Fibroblast of pulmonary artery (primary cell): ENCODE measurements at regions not wholly inside any gene's neighbourhood (a gene's known extent, or its start where the extent isn't known, plus 50 kb on each side); places are given as distances from the start of the nearest gene placed in this dataset.
"Not testable (repeated sequence)": the region's sequence is repeated elsewhere in the genome, so short reads cannot be mapped to it uniquely, and the experiment has no call there.

Source experiments
- DNase-seq: peaks from one replicate; pipeline ENCODE4 v3.0.0-alpha.2; 2010; ENCODE audit warnings: low read depth
- H3K4me3 ChIP-seq: replicated peaks from 2 replicates; pipeline ENCODE4 v1.5.1; 2011; ENCODE audit warnings: low read depth, mild to moderate bottlenecking, control low read depth, low read length, moderate library complexity
- TF ChIP-seq, protein P1 (sequence below): IDR thresholded peaks from 2 replicates; pipeline ENCODE4 v1.5.1; 2011; ENCODE audit warnings: mild to moderate bottlenecking, control low read depth, low read length, inconsistent platforms; ENCODE audit errors: missing control alignments

DNA sequence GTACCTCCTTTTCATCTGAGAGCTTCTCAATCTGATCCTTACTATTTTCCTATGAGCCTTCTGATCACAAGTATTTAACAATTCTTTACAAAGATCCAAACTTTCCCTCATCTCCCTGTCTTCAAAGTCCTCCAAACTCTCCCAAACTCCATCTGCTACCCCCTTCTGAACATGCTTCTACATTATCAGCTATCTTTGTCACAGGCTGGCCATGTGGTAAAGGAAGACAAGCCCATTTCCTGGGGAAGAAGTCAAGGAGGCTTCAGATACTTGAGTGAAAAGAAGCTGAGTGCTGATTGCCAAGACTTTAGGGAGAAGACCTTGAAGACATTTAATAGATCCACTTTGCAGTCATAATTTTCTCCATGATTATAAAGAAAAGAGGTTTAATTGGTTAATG is 231.4 kb downstream of the CWH43 start:
- H3K4me3 ChIP-seq, result no peak overlapping the region
- no peak for DNase-seq
- TF ChIP-seq, protein P1, sequence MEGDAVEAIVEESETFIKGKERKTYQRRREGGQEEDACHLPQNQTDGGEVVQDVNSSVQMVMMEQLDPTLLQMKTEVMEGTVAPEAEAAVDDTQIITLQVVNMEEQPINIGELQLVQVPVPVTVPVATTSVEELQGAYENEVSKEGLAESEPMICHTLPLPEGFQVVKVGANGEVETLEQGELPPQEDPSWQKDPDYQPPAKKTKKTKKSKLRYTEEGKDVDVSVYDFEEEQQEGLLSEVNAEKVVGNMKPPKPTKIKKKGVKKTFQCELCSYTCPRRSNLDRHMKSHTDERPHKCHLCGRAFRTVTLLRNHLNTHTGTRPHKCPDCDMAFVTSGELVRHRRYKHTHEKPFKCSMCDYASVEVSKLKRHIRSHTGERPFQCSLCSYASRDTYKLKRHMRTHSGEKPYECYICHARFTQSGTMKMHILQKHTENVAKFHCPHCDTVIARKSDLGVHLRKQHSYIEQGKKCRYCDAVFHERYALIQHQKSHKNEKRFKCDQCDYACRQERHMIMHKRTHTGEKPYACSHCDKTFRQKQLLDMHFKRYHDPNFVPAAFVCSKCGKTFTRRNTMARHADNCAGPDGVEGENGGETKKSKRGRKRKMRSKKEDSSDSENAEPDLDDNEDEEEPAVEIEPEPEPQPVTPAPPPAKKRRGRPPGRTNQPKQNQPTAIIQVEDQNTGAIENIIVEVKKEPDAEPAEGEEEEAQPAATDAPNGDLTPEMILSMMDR, result no peak

DNA sequence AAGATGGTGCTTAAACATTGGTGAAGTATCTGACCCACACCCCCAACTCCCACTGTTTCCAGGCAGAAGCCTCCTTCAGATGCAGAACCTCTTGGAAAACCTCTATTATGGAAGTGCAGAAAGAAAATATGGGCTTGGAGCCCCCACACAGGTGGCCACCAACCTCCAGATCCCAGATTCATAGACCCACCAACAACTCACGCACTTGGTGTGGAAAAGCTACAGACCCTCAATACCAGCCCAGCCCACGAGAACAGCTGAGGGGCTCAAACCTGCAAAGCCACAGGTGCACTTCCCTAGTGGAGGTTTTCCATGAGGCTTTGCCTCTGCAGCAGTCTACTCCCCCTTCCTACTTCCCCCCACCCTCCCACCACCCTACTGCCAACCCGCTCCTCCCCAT is 232.0 kb downstream of the CWH43 start:
- DNase-seq, H3K4me3 ChIP-seq: not testable (repeated sequence)

DNA sequence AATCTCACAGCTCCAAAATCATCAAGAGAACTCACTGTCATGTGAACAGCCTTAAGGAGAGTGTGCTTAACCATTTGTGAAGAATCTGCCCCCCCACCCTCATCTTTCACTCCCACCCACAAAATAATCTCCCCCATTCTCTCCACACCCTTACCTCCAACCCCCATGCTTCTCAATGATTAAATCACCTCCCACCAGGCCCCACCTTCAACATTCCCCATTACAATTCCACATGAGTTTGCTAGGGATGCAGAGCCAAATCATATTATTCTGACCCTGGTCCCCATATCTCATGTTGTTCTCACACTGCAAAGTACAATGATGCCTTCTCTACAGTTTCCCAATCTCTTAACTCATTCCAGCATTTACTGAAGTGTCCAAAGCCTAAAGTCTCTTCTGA is 232.9 kb downstream of the CWH43 start:
- H3K4me3 ChIP-seq, DNase-seq: not testable (repeated sequence)

DNA sequence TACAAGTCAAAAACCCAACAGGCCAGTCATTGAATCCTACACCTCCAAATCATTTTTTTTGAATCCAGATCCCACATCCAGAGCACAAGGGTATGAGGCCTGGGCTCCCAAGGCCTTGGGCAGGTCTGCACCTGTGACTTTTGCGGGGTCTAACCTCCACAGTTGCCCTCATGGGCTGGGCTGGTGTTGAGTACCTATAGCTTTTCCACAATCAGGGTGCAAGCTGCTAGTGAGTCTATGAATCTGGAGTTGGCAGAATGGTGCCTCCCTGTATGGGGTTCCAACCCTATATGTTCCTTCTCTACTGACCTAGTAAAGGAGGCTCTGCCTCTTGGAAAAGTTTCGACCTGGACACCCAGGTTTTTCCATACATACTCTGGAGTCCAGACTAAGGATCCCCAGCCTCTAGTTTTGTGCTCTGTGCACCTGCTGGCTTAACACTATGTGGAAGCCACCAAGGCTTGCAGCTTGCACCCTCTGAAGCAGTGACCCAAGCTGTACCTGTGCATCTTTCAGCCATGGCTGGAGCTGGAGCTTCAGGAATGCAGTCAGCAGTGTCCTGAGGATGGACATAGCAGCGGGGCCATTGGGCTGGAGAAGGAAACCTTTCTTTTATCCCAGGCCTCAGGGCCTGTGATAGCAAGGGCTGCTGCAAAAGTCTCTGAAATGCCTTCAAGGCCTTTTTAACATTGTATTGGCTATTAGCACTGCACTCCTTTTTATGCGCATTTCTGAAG is 233.6 kb downstream of the CWH43 start:
- not testable (repeated sequence) for H3K4me3 ChIP-seq, DNase-seq

DNA sequence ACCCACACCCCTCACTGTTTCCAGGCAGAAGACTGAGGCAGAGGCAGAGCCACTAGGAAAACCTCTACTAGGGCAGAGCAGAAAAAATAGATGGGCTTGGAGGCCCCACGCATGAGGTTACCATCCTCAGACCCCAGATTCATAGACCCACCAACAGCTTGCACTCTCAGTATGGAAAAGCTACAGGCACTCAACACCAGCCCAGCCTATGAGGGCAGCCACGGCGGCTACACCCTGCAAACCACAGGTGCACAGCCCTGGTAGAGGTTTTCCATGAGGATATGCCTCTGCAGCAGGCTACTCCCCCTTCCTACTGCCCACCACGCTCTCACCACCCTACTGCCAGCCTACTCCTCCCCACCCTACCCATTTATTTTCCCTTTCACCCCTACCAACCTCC is 235.1 kb downstream of the CWH43 start:
- TF ChIP-seq, protein P1, result no peak
- DNase-seq, result no peak
- no peak overlapping the region for H3K4me3 ChIP-seq

DNA sequence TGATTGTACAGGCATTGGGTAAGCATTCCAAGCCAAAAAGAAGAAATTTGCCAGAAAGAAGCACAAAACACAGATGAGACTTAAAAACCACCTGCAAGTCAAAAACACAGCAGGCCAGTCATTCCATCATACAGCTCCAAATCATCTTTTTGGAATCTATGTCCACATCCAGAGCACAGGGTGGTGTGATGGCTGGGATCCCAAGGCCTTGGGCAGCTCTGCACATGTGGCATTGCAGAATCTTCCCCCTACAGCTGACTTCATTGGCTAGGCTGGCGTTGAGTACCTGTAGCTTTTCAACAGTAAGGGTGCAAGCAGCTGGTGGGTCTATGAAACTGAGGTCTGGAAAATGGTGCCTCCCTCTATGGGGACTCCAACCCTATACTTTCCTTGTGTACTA is 236.7 kb downstream of the CWH43 start:
- DNase-seq, H3K4me3 ChIP-seq: not testable (repeated sequence)

DNA sequence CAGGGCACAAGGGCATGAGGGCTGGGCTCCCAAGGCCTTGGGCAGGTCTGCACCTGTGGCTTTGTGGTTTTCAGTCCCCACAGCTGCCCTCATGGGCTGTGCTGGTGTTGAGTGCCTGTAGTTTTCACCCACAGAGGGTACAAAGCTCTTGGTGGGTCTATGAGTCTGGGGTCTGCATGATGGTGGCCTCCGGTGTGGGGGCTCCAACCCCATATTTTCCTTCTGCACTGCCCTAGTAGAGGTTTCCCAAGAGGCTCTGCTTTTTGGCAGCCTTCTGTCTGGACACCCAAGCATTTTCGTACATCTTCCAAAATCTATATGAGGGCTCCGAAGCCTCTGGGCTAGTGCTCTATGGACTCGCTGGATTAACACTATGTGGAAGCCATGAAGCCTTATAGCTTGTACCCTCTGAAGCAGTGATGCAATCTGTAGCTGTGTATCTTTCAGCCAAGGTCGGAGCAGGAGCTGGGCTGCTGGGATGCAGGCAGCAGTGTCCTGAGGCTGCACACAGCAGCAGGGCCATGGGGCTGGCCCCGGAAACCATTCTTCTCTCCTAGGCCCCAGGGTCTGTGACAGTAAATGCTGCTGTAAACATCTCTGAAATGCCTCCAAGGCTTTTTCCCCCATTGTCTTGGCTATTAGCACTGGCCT is 240.3 kb downstream of the CWH43 start:
- not testable (repeated sequence) for H3K4me3 ChIP-seq, DNase-seq

DNA sequence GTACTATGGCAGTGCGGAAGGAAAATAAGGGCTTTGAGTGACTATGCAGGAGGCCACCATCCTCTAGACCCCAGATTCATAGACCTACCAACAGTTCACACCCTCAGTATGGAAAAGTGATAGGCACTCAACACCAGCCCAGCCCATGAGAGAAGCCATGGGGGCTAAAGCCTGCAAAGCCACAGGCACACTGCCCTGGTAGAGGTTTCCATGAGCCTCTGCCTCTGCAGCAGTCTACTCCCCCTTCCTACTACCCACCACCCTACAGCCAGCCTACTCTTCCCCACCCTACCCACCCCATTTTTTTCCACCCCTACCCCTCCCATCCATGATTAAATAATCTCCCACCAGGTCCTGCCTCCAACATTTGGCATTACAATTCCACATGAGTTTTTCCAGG is 241.9 kb downstream of the CWH43 start:
- H3K4me3 ChIP-seq, DNase-seq: not testable (repeated sequence)

DNA sequence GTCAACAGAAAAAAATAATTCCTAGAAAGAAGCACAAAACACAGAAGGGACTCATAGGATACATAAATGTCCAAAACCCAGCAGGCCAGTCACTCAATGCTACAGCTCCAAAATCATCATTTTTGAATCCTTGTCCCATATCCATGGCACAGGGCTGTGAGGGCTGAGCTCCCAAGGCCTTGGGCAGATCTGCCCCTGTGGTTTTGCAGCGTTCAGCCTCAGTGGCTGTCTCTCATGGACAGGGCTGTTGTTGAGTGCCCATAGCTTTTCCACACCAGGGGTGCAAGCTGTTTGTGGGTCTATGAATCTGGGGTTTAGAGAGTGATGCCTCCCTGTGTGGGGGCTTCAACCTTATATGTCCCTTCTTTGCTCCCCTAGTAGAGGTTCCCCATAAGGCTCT is 243.2 kb downstream of the CWH43 start:
- DNase-seq, H3K4me3 ChIP-seq: not testable (repeated sequence)

DNA sequence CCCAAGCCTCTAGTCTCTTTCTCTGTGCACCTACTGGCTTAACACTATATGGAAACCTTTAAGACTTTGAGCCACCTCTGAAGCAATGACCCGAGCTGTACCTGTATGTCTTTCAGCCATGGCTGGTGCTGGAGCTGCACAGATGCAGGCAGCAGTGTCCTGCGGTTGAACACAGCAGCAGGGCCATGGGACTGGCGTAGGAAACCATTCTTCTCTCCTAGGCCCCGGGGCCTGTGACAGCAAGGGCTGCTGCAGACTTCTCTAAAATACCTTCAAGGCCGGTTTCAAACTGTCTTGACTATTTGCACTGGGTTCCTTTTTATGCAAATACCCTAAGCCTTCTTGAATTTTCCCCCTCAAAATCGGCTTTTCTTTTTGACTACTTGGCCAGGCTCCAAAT is 243.6 kb downstream of the CWH43 start:
- H3K4me3 ChIP-seq, DNase-seq: not testable (repeated sequence)

DNA sequence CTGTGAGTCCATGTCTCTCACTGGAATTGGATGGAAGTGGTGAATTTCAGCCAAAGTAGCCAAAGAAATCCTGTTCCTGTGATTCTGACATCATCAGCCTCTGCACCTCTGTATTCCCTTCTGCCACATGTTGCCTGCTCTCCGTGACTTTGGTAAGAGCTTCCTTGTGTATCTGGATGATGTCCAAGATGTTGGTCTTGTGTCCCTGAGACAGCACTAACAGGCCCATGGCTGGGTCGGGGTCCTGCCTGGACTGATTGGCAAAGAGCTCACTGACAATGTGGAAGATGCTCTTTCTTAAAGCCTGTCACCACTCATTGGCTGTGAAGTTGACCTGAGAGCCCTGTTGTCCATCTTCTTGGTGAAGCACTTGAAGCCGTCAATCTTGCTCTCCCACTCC is 247.3 kb downstream of the CWH43 start:
- not testable (repeated sequence) for DNase-seq, H3K4me3 ChIP-seq

DNA sequence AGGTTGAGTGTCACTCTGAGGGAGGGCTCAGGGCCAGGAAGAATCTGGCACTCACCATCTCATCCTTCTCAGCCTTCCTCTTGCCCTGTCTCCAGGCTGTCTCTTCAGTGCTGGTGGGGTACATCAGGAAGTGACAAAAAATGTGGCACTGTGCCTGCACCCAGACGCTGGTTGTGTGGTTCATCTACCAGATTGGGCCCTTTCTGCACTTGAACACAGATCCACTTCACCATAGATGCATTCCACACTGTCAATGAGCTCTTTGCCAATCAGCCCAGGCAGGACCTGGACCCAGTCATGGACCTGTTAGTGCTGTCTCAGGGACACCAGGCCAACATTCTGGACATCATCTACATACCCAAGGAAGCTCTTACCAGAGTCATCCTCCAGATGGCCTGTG is 247.7 kb downstream of the CWH43 start:
- DNase-seq, H3K4me3 ChIP-seq: not testable (repeated sequence)

DNA sequence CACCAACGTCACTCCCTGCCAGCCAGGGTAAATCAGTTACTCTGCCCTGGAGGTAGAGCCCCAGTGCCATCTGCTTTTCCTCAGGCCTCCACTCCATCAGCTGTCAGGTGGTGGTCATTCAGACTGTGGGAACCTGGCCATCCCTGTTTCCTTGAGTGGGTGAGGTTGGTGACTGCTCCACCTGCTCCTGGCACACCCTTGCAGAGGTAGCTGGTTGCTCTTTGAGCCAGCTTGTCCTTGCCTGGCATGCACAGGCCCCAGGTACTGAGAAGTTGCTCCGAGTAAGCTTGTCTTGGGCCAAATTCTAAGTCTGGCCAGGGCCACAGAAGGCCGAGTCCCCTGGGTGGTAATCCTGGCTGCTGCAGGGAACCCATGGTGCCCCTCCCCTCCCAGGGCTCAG is 248.3 kb downstream of the CWH43 start:
- DNase-seq, result not testable (repeated sequence)

DNA sequence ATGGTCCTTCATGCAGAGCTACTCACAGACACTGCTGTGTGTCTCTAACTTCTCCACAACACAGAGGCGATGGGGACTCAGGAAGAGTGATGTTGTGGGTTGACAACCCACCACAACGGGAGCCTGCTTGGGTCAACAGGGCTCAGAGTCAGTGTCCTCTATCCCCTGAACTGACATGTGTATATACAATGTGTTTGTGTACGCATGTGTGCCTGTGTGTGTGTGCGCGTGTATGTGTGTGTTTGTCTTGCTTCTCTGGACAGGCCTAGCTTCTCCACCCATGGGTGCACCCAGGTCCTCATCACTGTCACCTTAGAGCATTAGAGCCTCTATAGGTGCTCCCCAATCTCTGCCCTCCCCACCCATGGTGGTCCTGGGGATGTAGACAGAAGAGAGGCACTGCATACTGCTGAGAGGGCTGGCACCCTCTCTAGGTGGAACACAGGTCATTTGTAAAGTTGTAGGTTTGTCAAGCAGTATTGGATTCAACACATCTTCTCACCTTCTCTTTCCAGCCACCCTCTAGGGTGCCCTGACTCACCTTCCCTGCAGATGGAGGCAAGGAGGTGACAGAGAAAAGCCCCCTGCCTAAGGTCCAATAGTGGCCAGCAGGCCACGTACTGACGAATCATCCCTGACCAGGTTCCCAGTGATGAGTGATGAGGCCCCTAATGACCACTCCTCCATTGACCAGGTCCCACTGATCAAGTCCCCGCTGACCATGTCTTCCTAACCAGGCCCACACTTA is 249.5 kb downstream of the CWH43 start:
- not testable (repeated sequence) for H3K4me3 ChIP-seq, DNase-seq

More for the DNA sequence above, 248.3 kb downstream of the CWH43 start:
- not testable (repeated sequence) for H3K4me3 ChIP-seq

DNA sequence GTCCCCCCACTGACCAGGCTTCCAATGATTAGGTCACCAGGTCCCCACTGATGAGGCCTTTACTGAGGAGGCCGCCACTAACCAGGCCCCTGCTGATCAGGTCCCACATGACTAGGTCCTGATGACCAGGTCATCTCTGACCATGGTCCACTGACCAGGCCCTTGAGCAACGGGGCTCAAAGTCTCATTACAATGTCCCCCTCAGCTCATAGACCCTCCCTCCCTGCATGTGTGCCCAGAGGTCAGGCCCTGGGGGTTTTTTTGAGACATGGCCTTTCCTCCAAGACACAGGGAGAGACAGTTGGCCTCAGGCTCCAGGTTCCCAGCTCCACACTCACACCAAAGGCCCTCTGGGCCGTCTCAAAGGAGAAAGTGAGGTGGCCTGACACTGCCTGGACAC is 250.4 kb downstream of the CWH43 start:
- not testable (repeated sequence) for H3K4me3 ChIP-seq, DNase-seq

DNA sequence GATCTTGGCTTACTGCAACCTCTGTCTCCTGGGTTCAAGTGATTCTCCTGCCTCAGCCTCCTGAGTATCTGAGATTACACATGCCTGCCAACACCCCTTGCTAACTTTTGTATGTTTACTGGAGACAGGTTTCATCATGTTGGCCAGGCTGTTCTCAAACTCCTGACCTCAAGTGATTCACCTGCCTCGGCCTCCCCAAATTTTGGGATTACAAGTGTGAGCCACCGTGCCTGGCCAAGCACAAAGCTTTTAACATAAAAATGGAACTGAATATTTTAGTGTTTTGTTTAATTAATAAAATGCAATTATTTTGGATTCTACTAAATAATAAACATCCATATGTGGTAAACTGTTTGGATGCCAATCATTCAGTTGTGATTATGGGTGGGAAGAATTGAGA is 255.2 kb downstream of the CWH43 start:
- not testable (repeated sequence) for DNase-seq, H3K4me3 ChIP-seq

DNA sequence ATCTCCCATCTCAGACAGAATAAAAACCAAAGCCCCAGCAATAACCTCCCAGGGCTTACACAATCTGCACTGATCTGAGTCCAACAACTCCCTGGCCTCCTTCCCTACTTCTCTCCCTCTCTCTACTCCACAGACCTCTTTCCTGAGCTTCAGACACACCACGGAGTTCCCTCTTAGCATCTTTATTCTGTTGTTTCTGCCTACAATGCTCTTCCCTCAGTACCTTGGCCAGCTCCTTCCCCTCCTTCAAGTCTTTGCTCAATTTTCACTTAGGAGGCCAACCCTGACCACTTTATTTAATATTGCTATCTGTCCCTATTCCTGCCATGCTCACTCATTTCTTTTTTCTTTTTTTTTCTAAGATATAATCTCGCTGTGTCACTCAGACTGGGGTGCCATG is 276.7 kb downstream of the CWH43 start:
- not testable (repeated sequence) for DNase-seq, H3K4me3 ChIP-seq
